Stimulated activated CD8-positive, alpha-beta memory T cell treated with anti-CD3 and anti-CD28 coated beads, Interleukin-7, amount 100 ng/mL, for 1 hour (primary cell): ENCODE measurements at regions not wholly inside any gene's neighbourhood (a gene's known extent, or its start where the extent isn't known, plus 50 kb on each side); places are given as distances from the start of the nearest gene placed in this dataset.

Experiments
- DNase-seq, 2 donors: peaks; one replicate each; pipeline ENCODE4 v3.0.0-alpha.2; 2020; ENCODE audit warnings: low read depth in 2 of 2

DNA sequence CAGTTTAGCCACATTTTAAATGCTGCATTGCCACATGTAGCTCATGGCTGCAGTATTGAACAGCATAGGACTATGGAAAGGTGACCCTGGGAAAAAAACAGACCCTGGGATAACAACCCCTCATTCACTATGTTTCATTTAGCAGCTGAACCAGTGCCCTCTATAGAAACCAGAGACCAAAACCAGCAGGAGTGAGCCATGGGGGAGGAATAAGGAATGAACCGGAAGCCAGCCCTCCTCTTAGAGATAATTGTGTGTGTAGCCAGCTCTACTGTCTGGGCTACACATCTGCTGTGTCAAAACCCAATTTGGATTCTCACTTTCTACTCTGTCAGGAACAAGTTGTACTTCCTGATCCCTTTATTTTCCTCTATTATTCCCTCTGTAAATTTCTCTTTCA lies 158.5 kb upstream of the S100G start:
- DNase-seq, result no peak

GRCh38 chrX:16496175-16496574 lies 153.8 kb upstream of the S100G start:
- no peak for DNase-seq

GRCh38 chrX:16511796-16512776 lies 137.9 kb upstream of the S100G start:
- no peak for DNase-seq

- no peak for DNase-seq
Observed at GRCh38 chrX:16516232-16516876, 133.6 kb upstream of the S100G start.

- no peak for DNase-seq
Observed at GRCh38 chrX:16517039-16517605, 132.8 kb upstream of the S100G start.

DNA sequence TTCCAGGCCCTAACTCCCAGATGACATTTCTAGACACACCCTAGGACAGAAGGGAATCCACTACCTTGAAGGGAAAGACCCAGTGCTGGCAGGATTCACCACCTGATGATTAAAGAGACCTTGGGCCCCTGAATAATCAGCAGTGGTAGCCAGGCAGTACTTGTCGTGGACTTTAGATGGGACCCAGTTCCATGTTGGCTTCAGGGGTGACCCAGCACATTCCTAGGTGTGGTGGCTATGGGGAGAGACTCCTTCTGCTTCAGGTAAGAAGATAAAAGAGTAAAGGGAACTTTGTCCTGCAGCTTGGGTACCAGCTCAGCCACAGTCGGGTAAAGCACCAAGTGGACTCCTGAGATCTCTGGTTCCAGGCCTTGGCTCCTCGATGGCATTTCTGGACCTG lies 131.8 kb upstream of the S100G start:
- DNase-seq, result no peak

GRCh38 chrX:16524316-16524715 lies 125.6 kb upstream of the S100G start:
- DNase-seq, result no peak

DNA sequence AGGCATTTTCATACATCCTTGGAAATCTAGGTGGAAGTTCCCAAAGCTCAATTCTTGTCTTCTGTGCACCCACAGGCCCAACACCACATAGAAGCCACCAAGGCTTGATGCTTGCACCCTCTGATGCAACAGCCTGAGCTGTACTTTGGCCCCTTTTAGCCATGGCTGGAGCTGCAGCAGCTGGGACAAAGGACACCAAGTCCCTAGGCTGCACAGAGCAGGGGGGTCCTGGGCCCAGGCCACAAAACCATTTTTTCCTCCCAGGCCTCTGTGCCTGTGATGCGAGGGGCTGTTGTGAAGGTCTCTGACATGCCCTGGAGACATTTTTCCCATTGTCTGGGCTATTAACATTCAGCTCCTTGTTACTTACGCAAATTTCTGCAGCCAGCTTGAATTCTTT lies 124.0 kb upstream of the S100G start:
- no peak for DNase-seq

GRCh38 chrX:16528620-16529019 lies 121.3 kb upstream of the S100G start:
- DNase-seq, result no peak
